Uterus (tissue), 3 donors: ENCODE measurements at regions not wholly inside any gene's neighbourhood (a gene's known extent, or its start where the extent isn't known, plus 50 kb on each side); places are given as distances from the start of the nearest gene placed in this dataset.

ENCODE experiments used
- DNase-seq, 2 donors: peaks; one replicate each; pipeline ENCODE4 v3.0.0-alpha.2; 2019 to 2020
- H3K27ac ChIP-seq, 2 donors: fragments of 200-600 bp; sonication (generic); 1 replicate in 1 of 2; 2 replicates in 1 of 2; pipeline ENCODE4 v1.5.1; 2016 to 2018
- H3K27me3 ChIP-seq, 2 donors: fragments of 200-600 bp; sonication (generic); one replicate each; pipeline ENCODE4 v1.5.1; 2018 to 2019; ENCODE audit warnings: control low read depth in 1 of 2
- H3K36me3 ChIP-seq, 2 donors: fragments of 200-600 bp; sonication (generic); one replicate each; pipeline ENCODE4 v1.5.1; 2019; ENCODE audit warnings: control low read depth in 1 of 2
- H3K4me1 ChIP-seq, 2 donors: fragments of 200-600 bp; sonication (generic); one replicate each; pipeline ENCODE4 v1.5.1; 2018 to 2019; ENCODE audit warnings: control low read depth in 1 of 2
- H3K4me3 ChIP-seq, 2 donors: fragments of 200-600 bp; sonication (generic); 1 replicate in 1 of 2; 2 replicates in 1 of 2; pipeline ENCODE4 v1.5.1; 2018 to 2019; ENCODE audit warnings: mild to moderate bottlenecking in 1 of 2
- H3K9me3 ChIP-seq, 2 donors: fragments of 200-600 bp; sonication (generic); one replicate each; pipeline ENCODE4 v1.5.1; 2019; ENCODE audit warnings: control low read depth in 1 of 2
- POLR2A ChIP-seq, 2 donors: fragments of 450-650 bp; IDR thresholded peaks; one replicate each; pipeline ENCODE4 v1.6.1; 2016; ENCODE audit warnings: antibody characterized with exemption in 2 of 2, mild to moderate bottlenecking in 1 of 2, moderate library complexity in 1 of 2
- intact Hi-C: fragments of 100-400 bp; cut with DNase I; formaldehyde crosslinking; loops from one replicate; pipeline ENCODE4 v1.15.1; 2023; ENCODE audit warnings: low total_unique reads
- TF ChIP-seq, protein P1 (sequence below), 4 experiments: fragments of 200-600 bp in 2 of 4; fragments of 450-650 bp in 2 of 4; sonication (generic) in 2 of 4; IDR thresholded peaks; one replicate each; pipeline ENCODE4 v1.5.1; 2016 to 2019; ENCODE audit warnings: antibody characterized with exemption in 4 of 4, mild to moderate bottlenecking in 2 of 4, moderate library complexity in 1 of 4
- donor health status: DM: yes; HTN: yes; CAD: no.

DNA sequence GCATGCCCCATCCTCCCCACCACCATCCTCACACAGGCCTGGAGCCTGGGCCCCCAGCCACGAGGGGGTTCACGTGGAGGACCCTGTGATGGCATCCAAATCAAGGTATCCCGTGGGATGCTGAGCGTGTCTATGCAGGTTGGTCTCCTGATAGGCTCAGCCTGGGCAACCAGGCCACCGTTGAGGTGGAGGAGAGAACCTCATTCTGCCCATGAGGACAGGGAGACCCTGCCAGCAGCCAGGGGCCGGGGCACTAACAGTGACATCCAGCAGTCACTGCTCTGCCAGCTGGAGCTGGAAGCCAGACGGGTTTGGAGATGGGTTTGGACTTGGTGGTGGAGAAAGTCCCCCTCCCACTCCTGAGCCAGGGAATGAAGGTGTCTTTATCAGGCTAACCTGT, 582.8 kb downstream of the MATN1 start:
- intact Hi-C loops, result no loop called here
- Histone ChIP-seq H3K4me1 (no peaks in the 10 kb centered on the region), H3K36me3 (no peaks in the 10 kb centered on the region), H3K27ac (no peak overlapping the region), H3K27me3 (no peaks in the 10 kb centered on the region), H3K4me3 (no peak overlapping the region), H3K9me3 (no peaks in the 10 kb centered on the region)
- DNase-seq, result no peak
- no peak for TF ChIP-seq POLR2A (IDR thresholded peaks at IDR 0.05)
- TF ChIP-seq, protein P1, sequence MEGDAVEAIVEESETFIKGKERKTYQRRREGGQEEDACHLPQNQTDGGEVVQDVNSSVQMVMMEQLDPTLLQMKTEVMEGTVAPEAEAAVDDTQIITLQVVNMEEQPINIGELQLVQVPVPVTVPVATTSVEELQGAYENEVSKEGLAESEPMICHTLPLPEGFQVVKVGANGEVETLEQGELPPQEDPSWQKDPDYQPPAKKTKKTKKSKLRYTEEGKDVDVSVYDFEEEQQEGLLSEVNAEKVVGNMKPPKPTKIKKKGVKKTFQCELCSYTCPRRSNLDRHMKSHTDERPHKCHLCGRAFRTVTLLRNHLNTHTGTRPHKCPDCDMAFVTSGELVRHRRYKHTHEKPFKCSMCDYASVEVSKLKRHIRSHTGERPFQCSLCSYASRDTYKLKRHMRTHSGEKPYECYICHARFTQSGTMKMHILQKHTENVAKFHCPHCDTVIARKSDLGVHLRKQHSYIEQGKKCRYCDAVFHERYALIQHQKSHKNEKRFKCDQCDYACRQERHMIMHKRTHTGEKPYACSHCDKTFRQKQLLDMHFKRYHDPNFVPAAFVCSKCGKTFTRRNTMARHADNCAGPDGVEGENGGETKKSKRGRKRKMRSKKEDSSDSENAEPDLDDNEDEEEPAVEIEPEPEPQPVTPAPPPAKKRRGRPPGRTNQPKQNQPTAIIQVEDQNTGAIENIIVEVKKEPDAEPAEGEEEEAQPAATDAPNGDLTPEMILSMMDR (IDR thresholded peaks at IDR 0.05), result no peak

- DNase-seq, result no peak
- TF ChIP-seq, protein P1 (IDR thresholded peaks at IDR 0.05), result no peak
- no peak for TF ChIP-seq POLR2A (IDR thresholded peaks at IDR 0.05)
- Histone ChIP-seq H3K4me3 (no peak overlapping the region), H3K9me3 (no peaks in the 10 kb centered on the region), H3K27ac (no peak overlapping the region), H3K27me3 (no peaks in the 10 kb centered on the region), H3K36me3 (no peaks in the 10 kb centered on the region), H3K4me1 (no peaks in the 10 kb centered on the region)
- intact Hi-C loops, result no loop called here
Measured at GRCh38 chr1:30138891-30139290, 584.5 kb downstream of the MATN1 start.

GRCh38 chr1:30137001-30137400, 586.4 kb downstream of the MATN1 start:
- TF ChIP-seq, protein P1 (IDR thresholded peaks at IDR 0.05), result no peak
- no peak for TF ChIP-seq POLR2A (IDR thresholded peaks at IDR 0.05)
- Histone ChIP-seq H3K27ac (no peak overlapping the region), H3K9me3 (no peaks in the 10 kb centered on the region), H3K4me1 (no peaks in the 10 kb centered on the region), H3K4me3 (no peak overlapping the region), H3K27me3 (no peaks in the 10 kb centered on the region), H3K36me3 (no peaks in the 10 kb centered on the region)
- intact Hi-C loops, result no loop called here
- DNase-seq, result no peak

DNA sequence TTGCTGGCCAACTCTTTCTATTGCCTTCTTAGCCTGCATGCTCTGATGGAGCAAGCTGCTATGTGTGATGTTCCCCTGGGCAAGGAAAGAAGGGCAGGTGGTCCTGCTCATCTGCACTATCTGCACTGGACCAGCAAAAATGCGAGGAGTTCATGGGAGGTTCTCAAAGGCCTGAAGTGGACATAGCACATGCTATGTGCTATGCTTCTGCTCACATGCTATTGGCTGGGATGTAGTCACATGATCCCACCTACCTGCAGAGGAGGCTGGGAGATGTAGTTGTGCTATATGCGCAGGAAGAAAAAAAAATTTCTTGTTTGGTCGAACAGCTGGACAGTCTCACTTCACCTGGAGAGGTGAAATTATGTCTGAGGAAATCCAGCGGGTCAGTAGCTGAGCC, 587.7 kb downstream of the MATN1 start:
- TF ChIP-seq, protein P1 (IDR thresholded peaks at IDR 0.05), result no peak
- TF ChIP-seq POLR2A (IDR thresholded peaks at IDR 0.05), result no peak
- Histone ChIP-seq H3K9me3 (no peaks in the 10 kb centered on the region), H3K4me1 (no peaks in the 10 kb centered on the region), H3K36me3 (no peaks in the 10 kb centered on the region), H3K27ac (no peak overlapping the region), H3K27me3 (no peaks in the 10 kb centered on the region), H3K4me3 (no peak overlapping the region)
- intact Hi-C loops, result no loop called here
- DNase-seq, result no peak

GRCh38 chr1:30134466-30135217, 588.7 kb downstream of the MATN1 start:
- H3K4me3 ChIP-seq, result no peak overlapping the region
- TF ChIP-seq, protein P1 (IDR thresholded peaks at IDR 0.05), result no peak
- no peak for TF ChIP-seq POLR2A (IDR thresholded peaks at IDR 0.05)
- no peak for DNase-seq
- no peaks in the 10 kb centered on the region for H3K36me3 ChIP-seq
- H3K27me3 ChIP-seq, result no peaks in the 10 kb centered on the region
- H3K27ac ChIP-seq, result no peak overlapping the region
- no peaks in the 10 kb centered on the region for H3K4me1 ChIP-seq
- intact Hi-C loops, result no loop called here
- H3K9me3 ChIP-seq, result no peaks in the 10 kb centered on the region
